ENCODE measurements at regions not wholly inside any gene's neighbourhood (a gene's known extent, or its start where the extent isn't known, plus 50 kb on each side); places are given as distances from the start of the nearest gene placed in this dataset.

DNA sequence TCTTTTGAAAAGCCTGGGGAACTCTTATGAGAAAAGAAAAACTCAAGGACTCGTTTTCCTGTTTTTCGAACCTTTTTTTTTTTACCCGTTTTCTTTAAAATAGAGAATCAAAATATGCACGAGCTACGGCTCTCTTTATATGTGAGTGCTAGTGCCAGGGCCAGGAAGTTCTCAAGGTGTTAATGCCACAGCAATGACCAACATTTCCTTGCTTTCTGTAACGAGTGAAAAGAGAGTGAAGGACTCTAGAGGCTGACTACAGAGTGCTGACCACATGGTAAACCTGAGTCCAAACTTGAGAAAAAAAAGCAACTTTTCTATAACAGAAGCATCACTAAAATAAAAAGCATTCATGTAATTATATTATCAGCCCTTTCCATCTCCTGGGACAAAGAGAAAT is 102.2 kb upstream of the SLC28A3 start (continued):
- no peak for TF ChIP-seq RFX5 (IDR thresholded peaks at IDR 0.05)

DNA sequence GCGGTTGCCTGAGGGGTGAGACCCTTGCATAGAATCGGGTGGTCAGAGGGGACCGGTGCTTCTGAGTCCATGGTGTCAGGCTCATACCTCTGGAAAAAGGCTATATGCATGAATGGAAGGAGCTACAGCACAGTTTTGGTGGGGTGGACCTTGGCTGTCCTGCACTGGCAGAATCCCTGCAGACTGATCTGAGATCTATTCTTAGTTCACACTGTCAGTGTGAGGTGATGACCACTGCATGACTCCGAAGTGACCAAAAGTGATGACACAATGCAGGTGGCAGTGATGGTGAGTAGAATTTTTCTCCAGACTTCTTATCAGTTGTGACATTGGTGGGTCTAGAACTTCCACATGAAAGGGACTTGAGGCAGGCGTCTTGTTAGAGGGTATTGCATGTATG is 105.2 kb upstream of the SLC28A3 start:
- Histone ChIP-seq H3K9me3 (no peaks in the 10 kb centered on the region), H3K4me2 (no peak overlapping the region), H3K27ac (no peak overlapping the region), H3K4me1 (no peaks in the 10 kb centered on the region), H3K4me3 (no peak overlapping the region)
- POLR2A ChIA-PET = no interaction called here
- FAIRE-seq (no peak), ATAC-seq (no peak), DNase-seq (ENCODE audit: low read depth in 1 of 2, low spot score in 1 of 2) (no peak)
- no peak for TF ChIP-seq HDAC2 (IDR thresholded peaks at IDR 0.05)
- TF ChIP-seq EHF (CRISPR knock-in tag; IDR thresholded peaks at IDR 0.05) = no peak
- TF ChIP-seq ZSCAN20 (CRISPR knock-in tag; IDR thresholded peaks at IDR 0.05) = no peak
- no peak for TF ChIP-seq HMGXB4 (CRISPR knock-in tag; IDR thresholded peaks at IDR 0.05; ENCODE audit: borderline replicate concordance)
- no peak for TF ChIP-seq NFE2L2 (conservative IDR thresholded peaks at IDR 0.05; ENCODE audit: low read length)
- TF ChIP-seq, protein P1, sequence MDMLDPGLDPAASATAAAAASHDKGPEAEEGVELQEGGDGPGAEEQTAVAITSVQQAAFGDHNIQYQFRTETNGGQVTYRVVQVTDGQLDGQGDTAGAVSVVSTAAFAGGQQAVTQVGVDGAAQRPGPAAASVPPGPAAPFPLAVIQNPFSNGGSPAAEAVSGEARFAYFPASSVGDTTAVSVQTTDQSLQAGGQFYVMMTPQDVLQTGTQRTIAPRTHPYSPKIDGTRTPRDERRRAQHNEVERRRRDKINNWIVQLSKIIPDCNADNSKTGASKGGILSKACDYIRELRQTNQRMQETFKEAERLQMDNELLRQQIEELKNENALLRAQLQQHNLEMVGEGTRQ (IDR thresholded peaks at IDR 0.05) = no peak
- TF ChIP-seq, protein P2, sequence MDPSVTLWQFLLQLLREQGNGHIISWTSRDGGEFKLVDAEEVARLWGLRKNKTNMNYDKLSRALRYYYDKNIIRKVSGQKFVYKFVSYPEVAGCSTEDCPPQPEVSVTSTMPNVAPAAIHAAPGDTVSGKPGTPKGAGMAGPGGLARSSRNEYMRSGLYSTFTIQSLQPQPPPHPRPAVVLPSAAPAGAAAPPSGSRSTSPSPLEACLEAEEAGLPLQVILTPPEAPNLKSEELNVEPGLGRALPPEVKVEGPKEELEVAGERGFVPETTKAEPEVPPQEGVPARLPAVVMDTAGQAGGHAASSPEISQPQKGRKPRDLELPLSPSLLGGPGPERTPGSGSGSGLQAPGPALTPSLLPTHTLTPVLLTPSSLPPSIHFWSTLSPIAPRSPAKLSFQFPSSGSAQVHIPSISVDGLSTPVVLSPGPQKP (IDR thresholded peaks at IDR 0.05; ENCODE audit: low read depth, low read length) = no peak
- TF ChIP-seq BHLHE40 (IDR thresholded peaks at IDR 0.05; ENCODE audit: low read depth, low read length) = no peak
- no peak for TF ChIP-seq KDM5A (IDR thresholded peaks at IDR 0.05)
- no peak for TF ChIP-seq RNF2 (IDR thresholded peaks at IDR 0.05; ENCODE audit: borderline replicate concordance, low read depth)
- no peak for TF ChIP-seq RAD21 (conservative IDR thresholded peaks at IDR 0.05 in 1 of 2, IDR thresholded peaks at IDR 0.05 in 1 of 2)
- TF ChIP-seq EP300 (IDR thresholded peaks at IDR 0.05) = no peak
- CTCF ChIA-PET = no interaction called here
- WGBS (ENCODE audit: missing lambda C conversion rate) = 53% methylated on average over 5 of the region's 5 CpGs

DNA sequence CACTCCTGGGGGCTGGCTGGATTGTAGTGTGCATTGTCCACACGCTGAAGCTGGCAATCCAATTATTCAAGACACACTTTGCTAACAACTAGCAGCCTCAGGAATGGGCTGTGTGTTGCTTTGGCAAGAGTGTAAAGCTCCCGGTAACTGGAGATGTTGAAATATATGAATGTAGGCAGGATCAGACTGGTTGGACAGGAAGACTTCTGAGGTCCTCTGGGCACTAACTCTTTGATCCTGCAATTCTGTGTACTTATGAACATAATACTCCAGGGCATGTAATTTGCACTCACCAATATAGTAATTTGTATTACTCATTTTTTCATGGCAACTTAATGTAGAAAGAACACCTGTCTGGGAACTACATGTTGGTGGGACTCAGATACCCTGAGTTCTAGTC is 106.7 kb upstream of the SLC28A3 start:
- H3K9me3 ChIP-seq = no peaks in the 10 kb centered on the region
- ATAC-seq (no peak), FAIRE-seq (no peak), DNase-seq (ENCODE audit: low read depth in 1 of 2, low spot score in 1 of 2) (no peak)
- H3K4me2 ChIP-seq = no peak overlapping the region
- ChIA-PET CTCF (no interaction called here), POLR2A (no interaction called here)
- TF ChIP-seq NFE2L2 (conservative IDR thresholded peaks at IDR 0.05; ENCODE audit: low read length) (no peak), SREBF2 (IDR thresholded peaks at IDR 0.05) (no peak)
- TF ChIP-seq, protein P3, sequence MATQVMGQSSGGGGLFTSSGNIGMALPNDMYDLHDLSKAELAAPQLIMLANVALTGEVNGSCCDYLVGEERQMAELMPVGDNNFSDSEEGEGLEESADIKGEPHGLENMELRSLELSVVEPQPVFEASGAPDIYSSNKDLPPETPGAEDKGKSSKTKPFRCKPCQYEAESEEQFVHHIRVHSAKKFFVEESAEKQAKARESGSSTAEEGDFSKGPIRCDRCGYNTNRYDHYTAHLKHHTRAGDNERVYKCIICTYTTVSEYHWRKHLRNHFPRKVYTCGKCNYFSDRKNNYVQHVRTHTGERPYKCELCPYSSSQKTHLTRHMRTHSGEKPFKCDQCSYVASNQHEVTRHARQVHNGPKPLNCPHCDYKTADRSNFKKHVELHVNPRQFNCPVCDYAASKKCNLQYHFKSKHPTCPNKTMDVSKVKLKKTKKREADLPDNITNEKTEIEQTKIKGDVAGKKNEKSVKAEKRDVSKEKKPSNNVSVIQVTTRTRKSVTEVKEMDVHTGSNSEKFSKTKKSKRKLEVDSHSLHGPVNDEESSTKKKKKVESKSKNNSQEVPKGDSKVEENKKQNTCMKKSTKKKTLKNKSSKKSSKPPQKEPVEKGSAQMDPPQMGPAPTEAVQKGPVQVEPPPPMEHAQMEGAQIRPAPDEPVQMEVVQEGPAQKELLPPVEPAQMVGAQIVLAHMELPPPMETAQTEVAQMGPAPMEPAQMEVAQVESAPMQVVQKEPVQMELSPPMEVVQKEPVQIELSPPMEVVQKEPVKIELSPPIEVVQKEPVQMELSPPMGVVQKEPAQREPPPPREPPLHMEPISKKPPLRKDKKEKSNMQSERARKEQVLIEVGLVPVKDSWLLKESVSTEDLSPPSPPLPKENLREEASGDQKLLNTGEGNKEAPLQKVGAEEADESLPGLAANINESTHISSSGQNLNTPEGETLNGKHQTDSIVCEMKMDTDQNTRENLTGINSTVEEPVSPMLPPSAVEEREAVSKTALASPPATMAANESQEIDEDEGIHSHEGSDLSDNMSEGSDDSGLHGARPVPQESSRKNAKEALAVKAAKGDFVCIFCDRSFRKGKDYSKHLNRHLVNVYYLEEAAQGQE (IDR thresholded peaks at IDR 0.05) = no peak
- WGBS (ENCODE audit: missing lambda C conversion rate) = 34% methylated on average over 2 of the region's 2 CpGs
- no peak overlapping the region for H3K4me3 ChIP-seq
- no peaks in the 10 kb centered on the region for H3K4me1 ChIP-seq
- H3K27ac ChIP-seq = no peak overlapping the region

Measured in A549 (cell line).